ENCODE measurements at regions not wholly inside any gene's neighbourhood (a gene's known extent, or its start where the extent isn't known, plus 50 kb on each side); places are given as distances from the start of the nearest gene placed in this dataset.

GRCh38 chr18:42363446-42364441 lies 408.7 kb downstream of the PIK3C3 start:
- H3K36me3 ChIP-seq (ENCODE audit: insufficient read depth, low read length): no peaks in the 10 kb centered on the region
- TF ChIP-seq CTCF (conservative IDR thresholded peaks at IDR 0.05; ENCODE audit: low read length) (no peak), EZH2phosphoT487 (IDR thresholded peaks at IDR 0.05; ENCODE audit: borderline replicate concordance) (no peak)
- no peak overlapping the region for H3K4me2 ChIP-seq (ENCODE audit: low read depth, low read length, poor library complexity, severe bottlenecking)
- H3K4me1 ChIP-seq (ENCODE audit: insufficient read depth, low read length, poor library complexity, severe bottlenecking): no peaks in the 10 kb centered on the region
- H3F3A ChIP-seq (ENCODE audit: low read depth): no peaks in the 10 kb centered on the region
- no peak overlapping the region for H2AFZ ChIP-seq (ENCODE audit: low read length)
- H3K4me3 ChIP-seq (ENCODE audit: low read length, poor library complexity, severe bottlenecking): no peak overlapping the region
- H3K9me3 ChIP-seq (ENCODE audit: insufficient read depth, low read depth, low read length): no peaks in the 10 kb centered on the region
- H3K9ac ChIP-seq (ENCODE audit: low read depth, low read length, poor library complexity, severe bottlenecking): no peak overlapping the region
- no peaks in the 10 kb centered on the region for H3K79me2 ChIP-seq (ENCODE audit: insufficient read depth, low read length)
- H3K27me3 ChIP-seq (ENCODE audit: insufficient read depth, low read length, poor library complexity, severe bottlenecking): no peaks in the 10 kb centered on the region
- H3K9me2 ChIP-seq (replicated peaks; ENCODE audit: low read depth, low read length): no peaks in the 10 kb centered on the region
- H4K20me1 ChIP-seq (ENCODE audit: insufficient read depth, low read length, poor library complexity, severe bottlenecking): no peaks in the 10 kb centered on the region

GRCh38 chr18:42364766-42365165 lies 409.7 kb downstream of the PIK3C3 start:
- Histone ChIP-seq H2AFZ (ENCODE audit: low read length) (no peak overlapping the region), H3K4me1 (ENCODE audit: insufficient read depth, low read length, poor library complexity, severe bottlenecking) (no peaks in the 10 kb centered on the region), H3K4me2 (ENCODE audit: low read depth, low read length, poor library complexity, severe bottlenecking) (no peak overlapping the region), H3F3A (ENCODE audit: low read depth) (no peaks in the 10 kb centered on the region), H4K20me1 (ENCODE audit: insufficient read depth, low read length, poor library complexity, severe bottlenecking) (no peaks in the 10 kb centered on the region), H3K27me3 (ENCODE audit: insufficient read depth, low read length, poor library complexity, severe bottlenecking) (no peaks in the 10 kb centered on the region), H3K9me3 (ENCODE audit: insufficient read depth, low read depth, low read length) (no peaks in the 10 kb centered on the region), H3K79me2 (ENCODE audit: insufficient read depth, low read length) (no peaks in the 10 kb centered on the region), H3K9ac (ENCODE audit: low read depth, low read length, poor library complexity, severe bottlenecking) (no peak overlapping the region), H3K9me2 (replicated peaks; ENCODE audit: low read depth, low read length) (no peaks in the 10 kb centered on the region), H3K36me3 (ENCODE audit: insufficient read depth, low read length) (no peaks in the 10 kb centered on the region), H3K4me3 (ENCODE audit: low read length, poor library complexity, severe bottlenecking) (no peak overlapping the region)
- TF ChIP-seq CTCF (conservative IDR thresholded peaks at IDR 0.05; ENCODE audit: low read length): no peak
- TF ChIP-seq EZH2phosphoT487 (IDR thresholded peaks at IDR 0.05; ENCODE audit: borderline replicate concordance): no peak

GRCh38 chr18:42365591-42365990 lies 410.6 kb downstream of the PIK3C3 start:
- Histone ChIP-seq H4K20me1 (ENCODE audit: insufficient read depth, low read length, poor library complexity, severe bottlenecking) (no peaks in the 10 kb centered on the region), H2AFZ (ENCODE audit: low read length) (no peak overlapping the region), H3K36me3 (ENCODE audit: insufficient read depth, low read length) (no peaks in the 10 kb centered on the region), H3K4me3 (ENCODE audit: low read length, poor library complexity, severe bottlenecking) (no peak overlapping the region), H3K79me2 (ENCODE audit: insufficient read depth, low read length) (no peaks in the 10 kb centered on the region), H3K9ac (ENCODE audit: low read depth, low read length, poor library complexity, severe bottlenecking) (no peak overlapping the region), H3F3A (ENCODE audit: low read depth) (no peaks in the 10 kb centered on the region), H3K9me2 (replicated peaks; ENCODE audit: low read depth, low read length) (no peaks in the 10 kb centered on the region), H3K27me3 (ENCODE audit: insufficient read depth, low read length, poor library complexity, severe bottlenecking) (no peaks in the 10 kb centered on the region), H3K9me3 (ENCODE audit: insufficient read depth, low read depth, low read length) (no peaks in the 10 kb centered on the region), H3K4me1 (ENCODE audit: insufficient read depth, low read length, poor library complexity, severe bottlenecking) (no peaks in the 10 kb centered on the region), H3K4me2 (ENCODE audit: low read depth, low read length, poor library complexity, severe bottlenecking) (no peak overlapping the region)
- TF ChIP-seq EZH2phosphoT487 (IDR thresholded peaks at IDR 0.05; ENCODE audit: borderline replicate concordance) (no peak), CTCF (conservative IDR thresholded peaks at IDR 0.05; ENCODE audit: low read length) (no peak)
